Astrocyte of the cerebellum (primary cell): ENCODE measurements at regions not wholly inside any gene's neighbourhood (a gene's known extent, or its start where the extent isn't known, plus 50 kb on each side); places are given as distances from the start of the nearest gene placed in this dataset.
A peak's percentile ranks its signal among the peaks of the same experiment; 100 is the strongest.

ENCODE experiments used
- DNase-seq: peaks from one replicate; pipeline ENCODE4 v3.0.0-alpha.2; 2011; ENCODE audit warnings: low read depth
- H3K4me3 ChIP-seq: 2 replicates; pipeline ENCODE4 v1.5.1; 2011; ENCODE audit warnings: mild to moderate bottlenecking, low read depth, low read length, moderate library complexity
- CTCF ChIP-seq: IDR thresholded peaks from 2 replicates; pipeline ENCODE4 v1.5.1; 2012; ENCODE audit warnings: low read length, low read depth, moderate library complexity, mild to moderate bottlenecking; ENCODE audit errors: missing control alignments
- in situ Hi-C: cut with HindIII; loops from 2 replicates; pipeline ENCODE4 v1.10.0; 2017; ENCODE audit warnings: low sequenced_read_pairs

GRCh38 chr2:164427111-164427510 is 194.2 kb downstream of the GRB14 start:
- no peak overlapping the region for H3K4me3 ChIP-seq
- no peak for DNase-seq
- in situ Hi-C loops, result no loop called here
- TF ChIP-seq CTCF, result no peak

- no peak overlapping the region for H3K4me3 ChIP-seq
- TF ChIP-seq CTCF, result no peak
- DNase-seq, result no peak
- in situ Hi-C loops, result no loop called here
Observed at GRCh38 chr2:164420787-164421186, 200.5 kb downstream of the GRB14 start.

GRCh38 chr2:164412831-164413230 is 208.5 kb downstream of the GRB14 start:
- no peak overlapping the region for H3K4me3 ChIP-seq
- in situ Hi-C loops, result no loop called here
- DNase-seq, result no peak
- TF ChIP-seq CTCF, result no peak

- DNase-seq, result no peak
- H3K4me3 ChIP-seq, result no peak overlapping the region
- no peak for TF ChIP-seq CTCF
- in situ Hi-C loops, result no loop called here
Observed at GRCh38 chr2:164389411-164389810, 231.9 kb downstream of the GRB14 start.

GRCh38 chr2:164388511-164388910 is 232.8 kb downstream of the GRB14 start:
- TF ChIP-seq CTCF, result no peak
- no peak overlapping the region for H3K4me3 ChIP-seq
- DNase-seq, result peak; percentile 59
- in situ Hi-C loops, result no loop called here

GRCh38 chr2:164386231-164386630 is 235.1 kb downstream of the GRB14 start:
- DNase-seq, result no peak
- H3K4me3 ChIP-seq, result no peak overlapping the region
- TF ChIP-seq CTCF, result no peak
- in situ Hi-C loops, result no loop called here

- no peak for TF ChIP-seq CTCF
- no peak overlapping the region for H3K4me3 ChIP-seq
- DNase-seq, result no peak
- in situ Hi-C loops, result no loop called here
Observed at GRCh38 chr2:164384434-164384833, 236.8 kb downstream of the GRB14 start.
